K562 (cell line): ENCODE measurements at regions not wholly inside any gene's neighbourhood (a gene's known extent, or its start where the extent isn't known, plus 50 kb on each side); places are given as distances from the start of the nearest gene placed in this dataset.

Experiments used
- ATAC-seq: fragments of 200-7000 bp; cut with Tn5 transposase; 3 replicates; pipeline ENCODE4 v1.9.1; 2020; ENCODE audit warnings: moderate library complexity
- BruUV-seq: library from RNA; stranded (reverse); fragments of 400-500 nt; replicated peaks from 2 replicates; lab custom pipeline; 2021; lab: Mats Ljungman, UMichigan
- CTCF ChIA-PET: fragments of 300-600 bp; formaldehyde crosslinking; extraction: SDS; loops from one replicate; lab custom pipeline; 2021; ENCODE audit warnings: low intra/inter-chr PET ratio; lab: Yijun Ruan, JAX
- POLR2A ChIA-PET: fragments of 300-600, 350-650 bp; sonication (Branson Sonifier 250); formaldehyde crosslinking; extraction: SDS; loops from one replicate; lab custom pipeline; 2021; ENCODE audit warnings: antibody characterized with exemption, inconsistent platforms; lab: Yijun Ruan, JAX
- DNase-seq, 4 experiments: peaks; one replicate each; pipeline versions ENCODE4 v3.0.0 to v3.0.0-alpha.2; 2011 to 2018; ENCODE audit warnings: low spot score in 3 of 4, mixed read lengths in 3 of 4; ENCODE audit errors: extremely low read depth in 1 of 4
- FAIRE-seq: peaks from 2 replicates; lab custom pipeline; 2011; peaks lifted over from hg19 to GRCh38; lab: Jason Lieb, UNC
- H2AFZ ChIP-seq: 2 replicates; pipeline ENCODE4 v1.6.0; 2011; ENCODE audit warnings: low read depth, low read length, control low read depth, inconsistent platforms
- H3K27ac ChIP-seq: fragments of 200-600 bp; 3 replicates; pipeline ENCODE4 v1.8.0; 2011; ENCODE audit warnings: low read depth, mild to moderate bottlenecking, control low read depth, inconsistent platforms, low read length, moderate library complexity, mixed read lengths; ENCODE audit errors: extremely low read depth
- H3K27me3 ChIP-seq, 2 experiments: fragments of 300-600 bp in 1 of 2; 2 replicates in 1 of 2; 3 replicates in 1 of 2; pipeline versions ENCODE4 v1.6.0 to v1.8.0; 2011; ENCODE audit warnings: inconsistent platforms in 2 of 2, low read length in 2 of 2, mild to moderate bottlenecking in 1 of 2, mixed read lengths in 1 of 2, moderate library complexity in 1 of 2; ENCODE audit not compliant: control insufficient read depth in 2 of 2, insufficient read depth in 2 of 2
- H3K36me3 ChIP-seq: fragments of 300-600 bp; 3 replicates; pipeline ENCODE4 v1.8.0; 2011; ENCODE audit warnings: mild to moderate bottlenecking, low read length, inconsistent platforms; ENCODE audit not compliant: control insufficient read depth, insufficient read depth
- H3K4me1 ChIP-seq, 2 experiments: fragments of 200-600 bp in 1 of 2; replicated peaks in 1 of 2; 2 replicates in 1 of 2; 3 replicates in 1 of 2; pipeline versions ENCODE4 v1.5.1 to v1.8.0; 2011; ENCODE audit warnings: inconsistent platforms in 2 of 2, low read length in 2 of 2, mild to moderate bottlenecking in 1 of 2, mixed read lengths in 1 of 2, moderate library complexity in 1 of 2; ENCODE audit not compliant: control insufficient read depth in 2 of 2, insufficient read depth in 2 of 2
- H3K4me2 ChIP-seq: 2 replicates; pipeline ENCODE4 v1.6.1; 2011; ENCODE audit warnings: low read length, control low read depth, inconsistent platforms, mixed read lengths; ENCODE audit not compliant: insufficient read depth
- H3K4me3 ChIP-seq: fragments of 200-600 bp; sonication (generic), shearing (Covaris generic); 2 replicates; pipeline ENCODE4 v1.5.1; 2016; ENCODE audit warnings: control low read depth, inconsistent platforms
- H3K79me2 ChIP-seq: fragments of 200-600 bp; 3 replicates; pipeline ENCODE4 v1.8.0; 2011; ENCODE audit warnings: low read length, inconsistent platforms; ENCODE audit not compliant: control insufficient read depth, insufficient read depth
- H3K9ac ChIP-seq, 2 experiments: 2 replicates each; pipeline versions ENCODE4 v1.6.0 to v1.6.1; 2011; ENCODE audit warnings: low read depth in 2 of 2, low read length in 2 of 2, control low read depth in 1 of 2, inconsistent platforms in 1 of 2, mild to moderate bottlenecking in 1 of 2, mixed read lengths in 1 of 2; ENCODE audit not compliant: insufficient read depth in 1 of 2
- H3K9me1 ChIP-seq: one replicate; pipeline ENCODE4 v1.6.0; 2011; ENCODE audit warnings: inconsistent platforms, mild to moderate bottlenecking, low read length, moderate library complexity; ENCODE audit not compliant: control insufficient read depth, insufficient read depth
- H3K9me3 ChIP-seq: replicated peaks from 2 replicates; pipeline ENCODE4 v1.5.1; 2011; ENCODE audit warnings: low read depth, low read length, inconsistent platforms; ENCODE audit not compliant: control insufficient read depth, insufficient read depth
- H4K20me1 ChIP-seq: replicated peaks from 2 replicates; pipeline ENCODE4 v1.6.1; 2011; ENCODE audit warnings: low read length, inconsistent platforms, mixed read lengths; ENCODE audit not compliant: control insufficient read depth, insufficient read depth
- BRD4 ChIP-seq: fragments of 200-600 bp; sonication (generic); IDR thresholded peaks from 2 replicates; pipeline ENCODE4 v1.6.1; 2017; ENCODE audit warnings: inconsistent platforms
- COPS2 ChIP-seq: fragments of 450-650 bp; conservative IDR thresholded peaks from 2 replicates; pipeline ENCODE4 v1.6.1; 2016; ENCODE audit warnings: mild to moderate bottlenecking, moderate library complexity
- DACH1 ChIP-seq: fragments of 450-650 bp; IDR thresholded peaks from 2 replicates; pipeline ENCODE4 v1.6.1; 2018; ENCODE audit not compliant: partially characterized antibody
- E4F1 ChIP-seq: fragments of 250-450 bp; sonication (Bioruptor Pico); IDR thresholded peaks from 2 replicates; pipeline ENCODE4 v1.5.0; 2021; ENCODE audit warnings: mild to moderate bottlenecking, borderline replicate concordance
- MBD1 ChIP-seq: fragments of 250-450 bp; sonication (Bioruptor Pico); IDR thresholded peaks from 2 replicates; pipeline ENCODE4 v1.8.0; 2022; ENCODE audit warnings: inconsistent platforms
- PHB2 ChIP-seq: fragments of 450-650 bp; IDR thresholded peaks from 2 replicates; pipeline ENCODE4 v1.6.1; 2017; ENCODE audit warnings: low read depth
- POLR3G ChIP-seq: IDR thresholded peaks from 2 replicates; pipeline ENCODE4 v1.6.1; 2011; ENCODE audit not compliant: insufficient read length, insufficient replicate concordance; ENCODE audit errors: extremely low read depth
- RBM15 ChIP-seq: fragments of 200-400 bp; formaldehyde crosslinking; IDR thresholded peaks from 2 replicates; pipeline ENCODE4 v1.6.1; 2018; ENCODE audit warnings: mild to moderate bottlenecking, low read length, moderate library complexity; ENCODE audit not compliant: insufficient read depth
- RBM25 ChIP-seq: fragments of 200-400 bp; formaldehyde crosslinking; IDR thresholded peaks from 2 replicates; pipeline ENCODE4 v1.6.1; 2018; ENCODE audit warnings: low read length, low read depth, moderate library complexity; ENCODE audit not compliant: severe bottlenecking
- SRSF1 ChIP-seq: fragments of 200-400 bp; formaldehyde crosslinking; IDR thresholded peaks from 2 replicates; pipeline ENCODE4 v1.6.1; 2017; ENCODE audit warnings: mild to moderate bottlenecking, low read depth, low read length, moderate library complexity
- STAT5A ChIP-seq: IDR thresholded peaks from 2 replicates; pipeline ENCODE4 v1.6.1; 2012; ENCODE audit warnings: low read length, inconsistent platforms, borderline replicate concordance
- ZBTB34 ChIP-seq: fragments of 250-450 bp; sonication (Bioruptor Pico); IDR thresholded peaks from 2 replicates; pipeline ENCODE4 v1.8.0; 2021; ENCODE audit warnings: mild to moderate bottlenecking, moderate library complexity
- ZNF197 ChIP-seq: fragments of 200-800 bp; sonication (Bioruptor generic); IDR thresholded peaks from 2 replicates; pipeline ENCODE4 v1.6.1; 2016; ENCODE audit warnings: low read depth, missing genetic modification characterization, missing compliant biosample characterization
- ZNF232 ChIP-seq: sonication (generic); formaldehyde crosslinking; IDR thresholded peaks from 2 replicates; pipeline ENCODE4 v1.8.0; 2022; ENCODE audit warnings: mild to moderate bottlenecking, missing genetic modification reagents
- ZNF561 ChIP-seq: fragments of 450-650 bp; formaldehyde crosslinking; conservative IDR thresholded peaks from 2 replicates; pipeline ENCODE4 v1.4.0; 2020; ENCODE audit warnings: mild to moderate bottlenecking, moderate library complexity
- ZNF696 ChIP-seq: fragments of 250-450 bp; sonication (Bioruptor Pico); conservative IDR thresholded peaks from 2 replicates; pipeline ENCODE4 v1.4.0; 2020; ENCODE audit warnings: mild to moderate bottlenecking, moderate library complexity
- WGBS: fragments of 100-300 bp; shearing (Covaris generic); methylation state at CpG from one replicate; pipeline ENCODE4 v1.1.6; 2016; ENCODE audit warnings: low coverage, mixed read lengths; ENCODE audit not compliant: insufficient coverage; ENCODE audit errors: missing lambda C conversion rate; 5-methylcytosine and 5-hydroxymethylcytosine counted together
- in situ Hi-C: fragments of 300-500 bp; cut with MboI; formaldehyde crosslinking; loops from 4 replicates; pipeline ENCODE4 v1.15.0; 2018; ENCODE audit warnings: inconsistent platforms, mixed read lengths
- intact Hi-C: fragments of 100-400 bp; cut with micrococcal nuclease; formaldehyde crosslinking; loops from 2 replicates; pipeline ENCODE4 v1.14.2; 2022

GRCh38 chr4:33088713-33089112 is 2368.5 kb downstream of the PCDH7 start:
- 3% methylated on average over 2 of the region's 2 CpGs for WGBS
- no peak for FAIRE-seq
- Histone ChIP-seq H3K9ac (no peak overlapping the region), H4K20me1 (no peaks in the 10 kb centered on the region), H3K4me2 (no peak overlapping the region), H2AFZ (no peak overlapping the region), H3K27ac (no peak overlapping the region), H3K4me1 (no peaks in the 10 kb centered on the region), H3K9me3 (no peaks in the 10 kb centered on the region), H3K36me3 (no peaks in the 10 kb centered on the region), H3K9me1 (no peaks in the 10 kb centered on the region), H3K4me3 (no peak overlapping the region), H3K79me2 (no peaks in the 10 kb centered on the region), H3K27me3 (no peaks in the 10 kb centered on the region)
- in situ Hi-C loops (no loop called here), intact Hi-C loops (no loop called here)
- no peak for ATAC-seq
- BruUV-seq = no TSS peak
- no peak for DNase-seq
- CTCF ChIA-PET = no interaction called here
- POLR2A ChIA-PET = no interaction called here
- no peak for TF ChIP-seq MBD1 (CRISPR knock-in tag)
- TF ChIP-seq BRD4 = no peak
- no peak for TF ChIP-seq ZNF197 (CRISPR knock-in tag)
- TF ChIP-seq STAT5A = no peak
- no peak for TF ChIP-seq RBM15
- no peak for TF ChIP-seq POLR3G
- TF ChIP-seq ZNF561 = no peak
- no peak for TF ChIP-seq SRSF1
- no peak for TF ChIP-seq ZBTB34 (CRISPR knock-in tag)
- TF ChIP-seq COPS2 = no peak
- no peak for TF ChIP-seq PHB2
- no peak for TF ChIP-seq E4F1
- TF ChIP-seq DACH1 = no peak
- no peak for TF ChIP-seq RBM25
- TF ChIP-seq ZNF696 (CRISPR knock-in tag) = no peak
- TF ChIP-seq ZNF232 (CRISPR knock-in tag) = no peak
